ENCODE measurements at regions not wholly inside any gene's neighbourhood (a gene's known extent, or its start where the extent isn't known, plus 50 kb on each side); places are given as distances from the start of the nearest gene placed in this dataset.

GRCh38 chr20:11556410-11556809 lies 361.3 kb upstream of the BTBD3 start:
- Histone ChIP-seq H3K27me3 (no peaks in the 10 kb centered on the region), H3K9me3 (no peaks in the 10 kb centered on the region), H3K36me3 (no peaks in the 10 kb centered on the region), H3K4me3 (no peak overlapping the region), H3K4me1 (no peaks in the 10 kb centered on the region), H3K27ac (no peak overlapping the region)
- ATAC-seq (no peak), DNase-seq (no peak)
- 76 to 89% (median 81%) methylated on average over 2 of the region's 2 CpGs for WGBS, 4 donors
- TF ChIP-seq CTCF (IDR thresholded peaks at IDR 0.05) (no peak), POLR2A (IDR thresholded peaks at IDR 0.05) (no peak)
- intact Hi-C loops (cut with DNase I), result no loop called here

- 86 to 89% (median 87%) methylated on average over 5 of the region's 5 CpGs for WGBS, 4 donors
- H3K9me3 ChIP-seq, result no peaks in the 10 kb centered on the region
- no peak overlapping the region for H3K27ac ChIP-seq
- no peak for TF ChIP-seq POLR2A (IDR thresholded peaks at IDR 0.05)
- TF ChIP-seq CTCF (IDR thresholded peaks at IDR 0.05), result no peak
- peaks cover 0 to 4% (median 0%) of the 10 kb centered on the region in 9 donors for H3K27me3 ChIP-seq
- no peaks in the 10 kb centered on the region for H3K36me3 ChIP-seq
- no peak for ATAC-seq
- no peak overlapping the region for H3K4me3 ChIP-seq
- intact Hi-C loops (cut with DNase I), result no loop called here
- no peak for DNase-seq
- no peaks in the 10 kb centered on the region for H3K4me1 ChIP-seq
These were observed 353.2 kb upstream of the BTBD3 start for GRCh38 chr20:11564491-11564890.

GRCh38 chr20:11569163-11569562 lies 348.5 kb upstream of the BTBD3 start:
- no peaks in the 10 kb centered on the region for H3K36me3 ChIP-seq
- H3K9me3 ChIP-seq, result no peaks in the 10 kb centered on the region
- H3K4me1 ChIP-seq, result no peaks in the 10 kb centered on the region
- TF ChIP-seq POLR2A (IDR thresholded peaks at IDR 0.05), result no peak
- no peak for TF ChIP-seq CTCF (IDR thresholded peaks at IDR 0.05)
- peak in 1 of 5 donors; percentile 24 for DNase-seq
- intact Hi-C loops (cut with DNase I), result no loop called here
- WGBS, 4 donors, result 45 to 58% (median 47%) methylated on average over 5 of the region's 5 CpGs
- no peak for ATAC-seq
- no peak overlapping the region for H3K27ac ChIP-seq
- H3K27me3 ChIP-seq, result peaks cover 0 to 4% (median 0%) of the 10 kb centered on the region in 9 donors
- no peak overlapping the region for H3K4me3 ChIP-seq

- WGBS, 4 donors, result 75 to 83% (median 78%) methylated on average over 4 of the region's 4 CpGs
- H3K4me1 ChIP-seq, result no peaks in the 10 kb centered on the region
- peaks cover 0 to 4% (median 0%) of the 10 kb centered on the region in 9 donors for H3K27me3 ChIP-seq
- H3K36me3 ChIP-seq, result no peaks in the 10 kb centered on the region
- no peak for ATAC-seq
- intact Hi-C loops (cut with DNase I), result no loop called here
- DNase-seq, result no peak
- TF ChIP-seq CTCF (IDR thresholded peaks at IDR 0.05) (no peak), POLR2A (IDR thresholded peaks at IDR 0.05) (no peak)
- no peak overlapping the region for H3K27ac ChIP-seq
- H3K9me3 ChIP-seq, result no peaks in the 10 kb centered on the region
- H3K4me3 ChIP-seq, result no peak overlapping the region
These were observed 344.2 kb upstream of the BTBD3 start for GRCh38 chr20:11573507-11573906.
